ENCODE measurements at regions not wholly inside any gene's neighbourhood (a gene's known extent, or its start where the extent isn't known, plus 50 kb on each side); places are given as distances from the start of the nearest gene placed in this dataset.

DNA sequence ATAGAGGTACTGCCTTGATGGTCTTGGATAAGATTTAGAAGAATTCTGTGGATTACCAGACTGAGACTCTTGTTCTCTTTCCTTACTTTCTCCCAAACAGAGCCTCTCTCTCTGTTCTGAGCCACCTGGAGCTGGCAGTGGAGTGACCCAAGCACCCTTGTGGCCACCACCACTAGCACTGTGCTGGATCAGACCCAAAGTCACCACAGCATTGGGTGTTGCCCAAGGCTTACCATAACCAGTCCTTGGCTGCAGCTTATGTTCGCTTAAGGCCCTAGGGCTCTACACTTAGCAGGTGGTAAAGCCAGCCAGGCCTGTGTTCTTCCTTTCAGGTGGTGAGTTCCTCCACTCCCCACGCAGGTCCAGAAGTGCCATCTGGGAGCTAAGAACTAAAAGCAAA is 79.8 kb downstream of the SEM1 start (continued):
- TF ChIP-seq, protein P1, sequence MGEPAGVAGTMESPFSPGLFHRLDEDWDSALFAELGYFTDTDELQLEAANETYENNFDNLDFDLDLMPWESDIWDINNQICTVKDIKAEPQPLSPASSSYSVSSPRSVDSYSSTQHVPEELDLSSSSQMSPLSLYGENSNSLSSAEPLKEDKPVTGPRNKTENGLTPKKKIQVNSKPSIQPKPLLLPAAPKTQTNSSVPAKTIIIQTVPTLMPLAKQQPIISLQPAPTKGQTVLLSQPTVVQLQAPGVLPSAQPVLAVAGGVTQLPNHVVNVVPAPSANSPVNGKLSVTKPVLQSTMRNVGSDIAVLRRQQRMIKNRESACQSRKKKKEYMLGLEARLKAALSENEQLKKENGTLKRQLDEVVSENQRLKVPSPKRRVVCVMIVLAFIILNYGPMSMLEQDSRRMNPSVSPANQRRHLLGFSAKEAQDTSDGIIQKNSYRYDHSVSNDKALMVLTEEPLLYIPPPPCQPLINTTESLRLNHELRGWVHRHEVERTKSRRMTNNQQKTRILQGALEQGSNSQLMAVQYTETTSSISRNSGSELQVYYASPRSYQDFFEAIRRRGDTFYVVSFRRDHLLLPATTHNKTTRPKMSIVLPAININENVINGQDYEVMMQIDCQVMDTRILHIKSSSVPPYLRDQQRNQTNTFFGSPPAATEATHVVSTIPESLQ (CRISPR knock-in tag; IDR thresholded peaks at IDR 0.05), result no peak
- TF ChIP-seq ZNF121 (CRISPR knock-in tag; IDR thresholded peaks at IDR 0.05), result no peak

DNA sequence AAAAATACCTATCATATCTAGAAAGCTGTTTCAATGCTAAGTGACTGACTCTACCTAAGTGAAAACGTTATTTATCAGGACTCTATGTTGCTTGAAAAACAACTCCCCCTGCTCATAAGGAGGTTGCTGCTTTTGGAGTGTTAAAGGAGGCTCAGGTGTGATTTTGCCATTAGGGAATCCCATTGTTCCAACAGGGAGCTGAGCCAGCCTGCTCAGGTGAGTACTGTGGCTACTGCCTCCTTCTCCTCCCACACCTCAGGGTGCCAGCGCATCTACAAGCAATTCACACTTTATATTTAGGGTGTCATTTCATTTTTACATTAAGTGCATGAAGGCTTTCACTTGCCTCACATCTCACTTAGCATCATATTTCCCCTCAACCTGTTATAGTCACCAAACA is 84.7 kb downstream of the SEM1 start:
- ATAC-seq, result peak; percentile 82
- DNase-seq (ENCODE audit: low spot score), result no peak
- no peaks in the 10 kb centered on the region; the same call in 1 of the 2 replicates for H3K27me3 Mint-ChIP-seq (ENCODE audit: low read depth)
- TF ChIP-seq ZNF281 (CRISPR knock-in tag; IDR thresholded peaks at IDR 0.05), result no peak
- TF ChIP-seq, protein P2, sequence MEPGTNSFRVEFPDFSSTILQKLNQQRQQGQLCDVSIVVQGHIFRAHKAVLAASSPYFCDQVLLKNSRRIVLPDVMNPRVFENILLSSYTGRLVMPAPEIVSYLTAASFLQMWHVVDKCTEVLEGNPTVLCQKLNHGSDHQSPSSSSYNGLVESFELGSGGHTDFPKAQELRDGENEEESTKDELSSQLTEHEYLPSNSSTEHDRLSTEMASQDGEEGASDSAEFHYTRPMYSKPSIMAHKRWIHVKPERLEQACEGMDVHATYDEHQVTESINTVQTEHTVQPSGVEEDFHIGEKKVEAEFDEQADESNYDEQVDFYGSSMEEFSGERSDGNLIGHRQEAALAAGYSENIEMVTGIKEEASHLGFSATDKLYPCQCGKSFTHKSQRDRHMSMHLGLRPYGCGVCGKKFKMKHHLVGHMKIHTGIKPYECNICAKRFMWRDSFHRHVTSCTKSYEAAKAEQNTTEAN (CRISPR knock-in tag; IDR thresholded peaks at IDR 0.05), result no peak
- no peak for TF ChIP-seq ZNF416 (CRISPR knock-in tag; IDR thresholded peaks at IDR 0.05)
- TF ChIP-seq, protein P3, sequence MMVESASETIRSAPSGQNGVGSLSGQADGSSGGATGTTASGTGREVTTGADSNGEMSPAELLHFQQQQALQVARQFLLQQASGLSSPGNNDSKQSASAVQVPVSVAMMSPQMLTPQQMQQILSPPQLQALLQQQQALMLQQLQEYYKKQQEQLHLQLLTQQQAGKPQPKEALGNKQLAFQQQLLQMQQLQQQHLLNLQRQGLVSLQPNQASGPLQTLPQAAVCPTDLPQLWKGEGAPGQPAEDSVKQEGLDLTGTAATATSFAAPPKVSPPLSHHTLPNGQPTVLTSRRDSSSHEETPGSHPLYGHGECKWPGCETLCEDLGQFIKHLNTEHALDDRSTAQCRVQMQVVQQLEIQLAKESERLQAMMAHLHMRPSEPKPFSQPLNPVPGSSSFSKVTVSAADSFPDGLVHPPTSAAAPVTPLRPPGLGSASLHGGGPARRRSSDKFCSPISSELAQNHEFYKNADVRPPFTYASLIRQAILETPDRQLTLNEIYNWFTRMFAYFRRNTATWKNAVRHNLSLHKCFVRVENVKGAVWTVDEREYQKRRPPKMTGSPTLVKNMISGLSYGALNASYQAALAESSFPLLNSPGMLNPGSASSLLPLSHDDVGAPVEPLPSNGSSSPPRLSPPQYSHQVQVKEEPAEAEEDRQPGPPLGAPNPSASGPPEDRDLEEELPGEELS (CRISPR knock-in tag; IDR thresholded peaks at IDR 0.05), result no peak
- no peak for TF ChIP-seq NR2C2 (CRISPR knock-in tag; IDR thresholded peaks at IDR 0.05)
- TF ChIP-seq GTF2I (CRISPR knock-in tag; conservative IDR thresholded peaks at IDR 0.05), result no peak
- no peak for TF ChIP-seq SMAD3 (CRISPR knock-in tag; IDR thresholded peaks at IDR 0.05; ENCODE audit: borderline replicate concordance)
- TF ChIP-seq ESRRA (CRISPR knock-in tag; IDR thresholded peaks at IDR 0.05; ENCODE audit: borderline replicate concordance), result no peak
- no peak for TF ChIP-seq MXD4 (CRISPR knock-in tag; IDR thresholded peaks at IDR 0.05; ENCODE audit: borderline replicate concordance)
- no peak for TF ChIP-seq TEAD1 (CRISPR knock-in tag; IDR thresholded peaks at IDR 0.05)
- no peak for TF ChIP-seq NFATC4 (CRISPR knock-in tag; IDR thresholded peaks at IDR 0.05)
- no peak for TF ChIP-seq CDX4 (CRISPR knock-in tag; IDR thresholded peaks at IDR 0.05; ENCODE audit: borderline replicate concordance)
- no peak for TF ChIP-seq HMGA2 (CRISPR knock-in tag; IDR thresholded peaks at IDR 0.05)
- no peak for TF ChIP-seq SOX15 (CRISPR knock-in tag; IDR thresholded peaks at IDR 0.05)
- TF ChIP-seq NR3C1 (CRISPR knock-in tag; conservative IDR thresholded peaks at IDR 0.05; ENCODE audit: low read depth), result no peak
- no peak for TF ChIP-seq TP53 (CRISPR knock-in tag; IDR thresholded peaks at IDR 0.05)
- TF ChIP-seq GRHL2 (CRISPR knock-in tag; IDR thresholded peaks at IDR 0.05; ENCODE audit: insufficient replicate concordance, severe bottlenecking), result no peak
- no peak for TF ChIP-seq ZNF219 (CRISPR knock-in tag; IDR thresholded peaks at IDR 0.05; ENCODE audit: borderline replicate concordance)
- no peak for TF ChIP-seq FOXP1 (CRISPR knock-in tag; IDR thresholded peaks at IDR 0.05; ENCODE audit: borderline replicate concordance)
- TF ChIP-seq, protein P4, sequence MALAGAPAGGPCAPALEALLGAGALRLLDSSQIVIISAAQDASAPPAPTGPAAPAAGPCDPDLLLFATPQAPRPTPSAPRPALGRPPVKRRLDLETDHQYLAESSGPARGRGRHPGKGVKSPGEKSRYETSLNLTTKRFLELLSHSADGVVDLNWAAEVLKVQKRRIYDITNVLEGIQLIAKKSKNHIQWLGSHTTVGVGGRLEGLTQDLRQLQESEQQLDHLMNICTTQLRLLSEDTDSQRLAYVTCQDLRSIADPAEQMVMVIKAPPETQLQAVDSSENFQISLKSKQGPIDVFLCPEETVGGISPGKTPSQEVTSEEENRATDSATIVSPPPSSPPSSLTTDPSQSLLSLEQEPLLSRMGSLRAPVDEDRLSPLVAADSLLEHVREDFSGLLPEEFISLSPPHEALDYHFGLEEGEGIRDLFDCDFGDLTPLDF (CRISPR knock-in tag; IDR thresholded peaks at IDR 0.05), result no peak
- no peak overlapping the region for H3K27ac Mint-ChIP-seq
- ChIA-PET CTCF (interaction anchor here (0.6 kb wide), 1 partner anchor 344 kb away, joined by 3 read pairs; no protein-coding TSS in a partner anchor), POLR2A (no interaction called here)
- no peak overlapping the region for H3K4me3 Mint-ChIP-seq
- H3K36me3 Mint-ChIP-seq, result no peaks in the 10 kb centered on the region
- no peaks in the 10 kb centered on the region for H3K9me3 Mint-ChIP-seq
- peaks cover 3% of the 10 kb centered on the region; the same call in 1 of the 2 replicates for H3K4me1 Mint-ChIP-seq
